ENCODE measurements at regions not wholly inside any gene's neighbourhood (a gene's known extent, or its start where the extent isn't known, plus 50 kb on each side); places are given as distances from the start of the nearest gene placed in this dataset.
"Not testable (repeated sequence)": the region's sequence is repeated elsewhere in the genome, so short reads cannot be mapped to it uniquely, and the experiment has no call there.

GRCh38 chr12:116366456-116366776, 88.9 kb upstream of the MED13L start:
- H3K27me3 Mint-ChIP-seq: peaks cover 6% of the 10 kb centered on the region

GRCh38 chr12:116366824-116367223, 89.3 kb upstream of the MED13L start:
- ATAC-seq (replicated peaks; ENCODE audit: extremely low read depth, poor library complexity, severe bottlenecking): no peak
- H3K36me3 Mint-ChIP-seq (ENCODE audit: insufficient read depth): no peaks in the 10 kb centered on the region
- H3K27ac Mint-ChIP-seq (ENCODE audit: low read depth): no peak overlapping the region

More at GRCh38 chr12:116366456-116366776, 88.9 kb upstream of the MED13L start:
- no peak for ATAC-seq (replicated peaks; ENCODE audit: extremely low read depth, poor library complexity, severe bottlenecking)
- no peak overlapping the region for H3K27ac Mint-ChIP-seq (ENCODE audit: low read depth)
- no peak overlapping the region for H3K4me3 Mint-ChIP-seq
- no peaks in the 10 kb centered on the region for H3K36me3 Mint-ChIP-seq (ENCODE audit: insufficient read depth)
- no peak for DNase-seq (ENCODE audit: low spot score in 2 of 2)
- H3K4me1 Mint-ChIP-seq: no peaks in the 10 kb centered on the region
- no peaks in the 10 kb centered on the region for H3K9me3 Mint-ChIP-seq

GRCh38 chr12:116368196-116369194, 91.0 kb upstream of the MED13L start:
- ATAC-seq (replicated peaks; ENCODE audit: extremely low read depth, poor library complexity, severe bottlenecking) (no peak), DNase-seq (ENCODE audit: low spot score in 2 of 2) (no peak)
- Mint-ChIP-seq H3K27me3 (peaks cover 6% of the 10 kb centered on the region), H3K9me3 (no peaks in the 10 kb centered on the region), H3K4me1 (no peaks in the 10 kb centered on the region), H3K36me3 (ENCODE audit: insufficient read depth) (no peaks in the 10 kb centered on the region), H3K4me3 (no peak overlapping the region), H3K27ac (ENCODE audit: low read depth) (no peak overlapping the region)

More at GRCh38 chr12:116366824-116367223, 89.3 kb upstream of the MED13L start:
- peaks cover 6% of the 10 kb centered on the region for H3K27me3 Mint-ChIP-seq
- no peak for DNase-seq (ENCODE audit: low spot score in 2 of 2)
- H3K9me3 Mint-ChIP-seq: no peaks in the 10 kb centered on the region
- no peak overlapping the region for H3K4me3 Mint-ChIP-seq
- H3K4me1 Mint-ChIP-seq: no peaks in the 10 kb centered on the region

GRCh38 chr12:116370004-116370404, 92.5 kb upstream of the MED13L start:
- Mint-ChIP-seq H3K4me1 (peaks cover 1% of the 10 kb centered on the region), H3K27me3 (peaks cover 6% of the 10 kb centered on the region), H3K27ac (ENCODE audit: low read depth) (no peak overlapping the region), H3K9me3 (peaks cover 3% of the 10 kb centered on the region), H3K36me3 (ENCODE audit: insufficient read depth) (no peaks in the 10 kb centered on the region), H3K4me3 (no peak overlapping the region)
- DNase-seq (ENCODE audit: low spot score in 2 of 2) (no peak), ATAC-seq (replicated peaks; ENCODE audit: extremely low read depth, poor library complexity, severe bottlenecking) (no peak)

GRCh38 chr12:116370886-116371580, 93.5 kb upstream of the MED13L start:
- H3K27ac Mint-ChIP-seq (ENCODE audit: low read depth): no peak overlapping the region
- H3K4me3 Mint-ChIP-seq: no peak overlapping the region
- ATAC-seq (replicated peaks; ENCODE audit: extremely low read depth, poor library complexity, severe bottlenecking): no peak

GRCh38 chr12:116372815-116373214, 95.3 kb upstream of the MED13L start:
- ATAC-seq (replicated peaks; ENCODE audit: extremely low read depth, poor library complexity, severe bottlenecking) (no peak), DNase-seq (ENCODE audit: low spot score in 2 of 2) (no peak)
- H3K9me3 Mint-ChIP-seq: peaks cover 8% of the 10 kb centered on the region
- no peaks in the 10 kb centered on the region for H3K36me3 Mint-ChIP-seq (ENCODE audit: insufficient read depth)
- peaks cover 6% of the 10 kb centered on the region for H3K4me1 Mint-ChIP-seq
- H3K27ac Mint-ChIP-seq (ENCODE audit: low read depth): no peak overlapping the region
- no peaks in the 10 kb centered on the region for H3K27me3 Mint-ChIP-seq
- H3K4me3 Mint-ChIP-seq: no peak overlapping the region

More at GRCh38 chr12:116370886-116371580, 93.5 kb upstream of the MED13L start:
- no peaks in the 10 kb centered on the region for H3K36me3 Mint-ChIP-seq (ENCODE audit: insufficient read depth)
- peaks cover 8% of the 10 kb centered on the region for H3K9me3 Mint-ChIP-seq
- H3K4me1 Mint-ChIP-seq: peaks cover 6% of the 10 kb centered on the region
- H3K27me3 Mint-ChIP-seq: peaks cover 6% of the 10 kb centered on the region
- no peak for DNase-seq (ENCODE audit: low spot score in 2 of 2)

- Mint-ChIP-seq H3K4me3 (no peak overlapping the region), H3K27me3 (no peaks in the 10 kb centered on the region), H3K27ac (ENCODE audit: low read depth) (no peak overlapping the region), H3K36me3 (ENCODE audit: insufficient read depth) (no peaks in the 10 kb centered on the region), H3K9me3 (peaks cover 8% of the 10 kb centered on the region), H3K4me1 (peaks cover 6% of the 10 kb centered on the region)
- no peak for DNase-seq (ENCODE audit: low spot score in 2 of 2)
- ATAC-seq (replicated peaks; ENCODE audit: extremely low read depth, poor library complexity, severe bottlenecking): no peak
Measured at GRCh38 chr12:116373572-116374206, 96.2 kb upstream of the MED13L start.

- H3K27ac Mint-ChIP-seq (ENCODE audit: low read depth): no peak overlapping the region
- H3K9me3 Mint-ChIP-seq: peaks cover 8% of the 10 kb centered on the region
- H3K36me3 Mint-ChIP-seq (ENCODE audit: insufficient read depth): no peaks in the 10 kb centered on the region
- DNase-seq (ENCODE audit: low spot score in 2 of 2) (no peak), ATAC-seq (replicated peaks; ENCODE audit: extremely low read depth, poor library complexity, severe bottlenecking) (no peak)
- peaks cover 6% of the 10 kb centered on the region for H3K4me1 Mint-ChIP-seq
- no peaks in the 10 kb centered on the region for H3K27me3 Mint-ChIP-seq
- H3K4me3 Mint-ChIP-seq: no peak overlapping the region
Measured at GRCh38 chr12:116374207-116374606, 96.7 kb upstream of the MED13L start.

- H3K27me3 Mint-ChIP-seq: peaks cover 4% of the 10 kb centered on the region
- no peaks in the 10 kb centered on the region for H3K36me3 Mint-ChIP-seq (ENCODE audit: insufficient read depth)
- no peak overlapping the region for H3K4me3 Mint-ChIP-seq
- ATAC-seq (replicated peaks; ENCODE audit: extremely low read depth, poor library complexity, severe bottlenecking) (no peak), DNase-seq (ENCODE audit: low spot score in 2 of 2) (no peak)
- peaks cover 6% of the 10 kb centered on the region for H3K4me1 Mint-ChIP-seq
- H3K27ac Mint-ChIP-seq (ENCODE audit: low read depth): no peak overlapping the region
- H3K9me3 Mint-ChIP-seq: peaks cover 8% of the 10 kb centered on the region
Measured at GRCh38 chr12:116375278-116375842, 97.9 kb upstream of the MED13L start.

- Mint-ChIP-seq H3K4me3 (no peak overlapping the region), H3K4me1 (peaks cover 6% of the 10 kb centered on the region), H3K27me3 (peaks cover 11% of the 10 kb centered on the region), H3K9me3 (peaks cover 8% of the 10 kb centered on the region), H3K27ac (ENCODE audit: low read depth) (no peak overlapping the region), H3K36me3 (ENCODE audit: insufficient read depth) (no peaks in the 10 kb centered on the region)
- ATAC-seq (replicated peaks; ENCODE audit: extremely low read depth, poor library complexity, severe bottlenecking) (no peak), DNase-seq (ENCODE audit: low spot score in 2 of 2) (no peak)
Measured at GRCh38 chr12:116376354-116377193, 99.1 kb upstream of the MED13L start.

GRCh38 chr12:116377194-116377571, 99.7 kb upstream of the MED13L start:
- peaks cover 11% of the 10 kb centered on the region for H3K27me3 Mint-ChIP-seq
- not testable (repeated sequence) for H3K4me3 Mint-ChIP-seq; H3K36me3 Mint-ChIP-seq (ENCODE audit: insufficient read depth); H3K27ac Mint-ChIP-seq (ENCODE audit: low read depth); H3K4me1 Mint-ChIP-seq; DNase-seq (ENCODE audit: low spot score in 2 of 2); ATAC-seq (replicated peaks; ENCODE audit: extremely low read depth, poor library complexity, severe bottlenecking); H3K9me3 Mint-ChIP-seq

GRCh38 chr12:116378002-116378401, 100.5 kb upstream of the MED13L start:
- ATAC-seq (replicated peaks; ENCODE audit: extremely low read depth, poor library complexity, severe bottlenecking) (no peak), DNase-seq (ENCODE audit: low spot score in 2 of 2) (no peak)
- no peak overlapping the region for H3K4me3 Mint-ChIP-seq
- H3K9me3 Mint-ChIP-seq: peaks cover 8% of the 10 kb centered on the region
- peaks cover 11% of the 10 kb centered on the region for H3K27me3 Mint-ChIP-seq
- peaks cover 6% of the 10 kb centered on the region for H3K4me1 Mint-ChIP-seq
- H3K36me3 Mint-ChIP-seq (ENCODE audit: insufficient read depth): no peaks in the 10 kb centered on the region
- no peak overlapping the region for H3K27ac Mint-ChIP-seq (ENCODE audit: low read depth)

Measured in central memory CD8-positive, alpha-beta T cell (primary cell).